GM12864 (cell line): ENCODE measurements at regions not wholly inside any gene's neighbourhood (a gene's known extent, or its start where the extent isn't known, plus 50 kb on each side); places are given as distances from the start of the nearest gene placed in this dataset.

ENCODE experiments used
- DNase-seq: peaks from one replicate; pipeline ENCODE4 v3.0.0-alpha.2; 2011; ENCODE audit warnings: low read depth
- H3K4me3 ChIP-seq: 2 replicates; pipeline ENCODE4 v1.5.1; 2011; ENCODE audit warnings: mild to moderate bottlenecking, low read depth, low read length, control low read depth
- CTCF ChIP-seq: IDR thresholded peaks from 2 replicates; pipeline ENCODE4 v1.5.1; 2011; ENCODE audit warnings: low read depth, mild to moderate bottlenecking, moderate library complexity, low read length, control low read depth, inconsistent platforms; ENCODE audit errors: missing control alignments

- no peak for DNase-seq
- TF ChIP-seq CTCF: no peak
- H3K4me3 ChIP-seq: no peak overlapping the region
These were observed 1401.9 kb upstream of the FLRT2 start for GRCh38 chr14:84128050-84128449.

- DNase-seq: no peak
- no peak for TF ChIP-seq CTCF
- H3K4me3 ChIP-seq: no peak overlapping the region
These were observed 1400.9 kb upstream of the FLRT2 start for GRCh38 chr14:84129007-84129406.

GRCh38 chr14:84129941-84130340 lies 1400.0 kb upstream of the FLRT2 start:
- no peak for TF ChIP-seq CTCF
- H3K4me3 ChIP-seq: no peak overlapping the region
- DNase-seq: no peak

GRCh38 chr14:84131924-84132323 lies 1398.0 kb upstream of the FLRT2 start:
- DNase-seq: no peak
- no peak overlapping the region for H3K4me3 ChIP-seq
- no peak for TF ChIP-seq CTCF

GRCh38 chr14:84144166-84144565 lies 1385.8 kb upstream of the FLRT2 start:
- no peak for DNase-seq
- H3K4me3 ChIP-seq: no peak overlapping the region
- no peak for TF ChIP-seq CTCF

GRCh38 chr14:84152452-84152851 lies 1377.5 kb upstream of the FLRT2 start:
- DNase-seq: no peak
- no peak for TF ChIP-seq CTCF
- no peak overlapping the region for H3K4me3 ChIP-seq

GRCh38 chr14:84162633-84163032 lies 1367.3 kb upstream of the FLRT2 start:
- no peak for DNase-seq
- no peak for TF ChIP-seq CTCF
- no peak overlapping the region for H3K4me3 ChIP-seq
